ENCODE measurements at regions not wholly inside any gene's neighbourhood (a gene's known extent, or its start where the extent isn't known, plus 50 kb on each side); places are given as distances from the start of the nearest gene placed in this dataset.

- TF ChIP-seq POLR2AphosphoS5 (IDR thresholded peaks at IDR 0.05; ENCODE audit: borderline replicate concordance, low read depth, low read length) (no peak), EZH2 (IDR thresholded peaks at IDR 0.05) (no peak), FOXP2 (optimal IDR thresholded peaks at IDR 0.05; ENCODE audit: control extremely low read depth, extremely low read length, insufficient read depth) (no peak)
Observed at GRCh38 chr2:237262838-237263771, 150.9 kb downstream of the COL6A3 start.

All from SK-N-MC (cell line).